ENCODE measurements at regions not wholly inside any gene's neighbourhood (a gene's known extent, or its start where the extent isn't known, plus 50 kb on each side); places are given as distances from the start of the nearest gene placed in this dataset.

- TF ChIP-seq, protein P1, sequence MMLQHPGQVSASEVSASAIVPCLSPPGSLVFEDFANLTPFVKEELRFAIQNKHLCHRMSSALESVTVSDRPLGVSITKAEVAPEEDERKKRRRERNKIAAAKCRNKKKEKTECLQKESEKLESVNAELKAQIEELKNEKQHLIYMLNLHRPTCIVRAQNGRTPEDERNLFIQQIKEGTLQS (IDR thresholded peaks at IDR 0.05; ENCODE audit: insufficient read depth, low read depth, low read length), result no peak
Measured at GRCh38 chr20:4322499-4322898, 73.4 kb upstream of the ADRA1D start (continued).

All from H1 (cell line).